Nephron (organoid): ENCODE measurements at regions not wholly inside any gene's neighbourhood (a gene's known extent, or its start where the extent isn't known, plus 50 kb on each side); places are given as distances from the start of the nearest gene placed in this dataset.
"Not testable (repeated sequence)": the region's sequence is repeated elsewhere in the genome, so short reads cannot be mapped to it uniquely, and the experiment has no call there.

ENCODE experiments used
- H3K27ac Mint-ChIP-seq, 3 experiments: 2 replicates each; pipeline ENCODE4 v1.8.0; 2020; ENCODE audit warnings: mixed read lengths in 3 of 3, mild to moderate bottlenecking in 2 of 3, moderate library complexity in 1 of 3
- H3K27me3 Mint-ChIP-seq: 2 replicates; pipeline ENCODE4 v1.8.0; 2021; ENCODE audit warnings: low read depth, mild to moderate bottlenecking, moderate library complexity, mixed read lengths
- H3K36me3 Mint-ChIP-seq: 2 replicates; pipeline ENCODE4 v1.8.0; 2020; ENCODE audit warnings: low read depth, mixed read lengths
- H3K4me1 Mint-ChIP-seq: 2 replicates; pipeline ENCODE4 v1.8.0; 2020; ENCODE audit warnings: mixed read lengths
- H3K4me3 Mint-ChIP-seq, 3 experiments: 2 replicates each; pipeline ENCODE4 v1.8.0; 2020; ENCODE audit warnings: mild to moderate bottlenecking in 3 of 3, mixed read lengths in 3 of 3, moderate library complexity in 2 of 3
- H3K9me3 Mint-ChIP-seq: 2 replicates; pipeline ENCODE4 v1.8.0; 2020; ENCODE audit warnings: mixed read lengths
- CTCF ChIP-seq, 3 experiments: fragments of 200-600 bp; sonication (generic); IDR thresholded peaks; one replicate each; pipeline ENCODE4 v1.5.0; 2021; ENCODE audit warnings: antibody characterized with exemption in 3 of 3; ENCODE audit not compliant: unreplicated experiment in 3 of 3

DNA sequence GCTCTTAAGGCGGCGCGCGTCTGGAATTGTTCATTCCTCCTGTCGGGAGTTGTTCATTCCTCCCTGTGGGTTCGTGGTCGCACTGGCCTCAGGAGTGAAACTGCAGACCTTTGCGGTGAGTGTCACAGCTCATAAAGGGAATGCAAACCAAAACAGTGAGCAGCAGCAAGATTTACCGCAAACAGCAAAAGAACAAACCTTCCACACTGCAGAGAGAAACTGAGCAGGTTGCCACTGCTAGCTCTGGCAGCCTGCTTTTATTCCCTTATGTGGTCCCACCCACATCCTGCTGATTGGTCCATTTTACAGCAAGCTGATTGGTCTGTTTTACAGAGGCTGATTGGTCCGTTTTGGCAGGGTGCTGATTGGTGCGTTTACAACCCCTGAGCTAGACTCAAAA lies 1365.3 kb upstream of the WWC1 start:
- H3K4me1 Mint-ChIP-seq = no peaks in the 10 kb centered on the region
- H3K4me3 Mint-ChIP-seq = no peak overlapping the region

DNA sequence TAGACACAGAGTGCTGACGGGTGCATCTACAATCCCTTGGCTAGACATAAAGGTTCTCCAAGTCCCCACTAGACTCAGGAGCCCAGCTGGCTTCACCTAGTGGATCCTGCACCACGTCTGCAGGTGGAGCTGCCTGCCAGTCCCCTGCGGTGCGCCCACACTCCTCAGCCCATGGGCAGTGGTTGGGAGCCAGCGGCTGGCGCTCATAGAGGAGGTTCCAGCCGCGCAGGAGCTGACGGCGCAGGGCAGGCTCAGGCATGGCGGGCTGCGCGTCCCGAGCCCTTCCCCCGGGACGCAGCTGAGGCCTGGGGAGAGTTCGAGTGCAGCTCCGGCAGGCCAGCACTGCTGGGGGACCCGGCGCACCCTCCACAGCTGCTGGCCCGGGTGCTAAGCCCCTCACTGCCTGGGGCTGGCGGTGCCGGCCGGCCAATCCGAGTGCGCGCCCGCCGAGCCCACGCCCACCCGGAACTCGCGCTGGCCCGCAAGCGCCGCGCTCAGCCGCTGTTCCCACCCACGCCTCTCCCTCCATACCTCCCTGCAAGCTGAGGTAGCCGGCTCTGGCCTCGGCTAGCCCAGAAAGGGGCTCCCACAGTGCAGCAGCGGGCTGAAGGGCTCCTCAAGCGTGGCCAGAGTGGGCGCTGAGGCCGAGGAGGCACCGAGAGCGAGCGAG lies 1364.5 kb upstream of the WWC1 start:
- not testable (repeated sequence) for H3K4me1 Mint-ChIP-seq, H3K27ac Mint-ChIP-seq, H3K27me3 Mint-ChIP-seq, H3K4me3 Mint-ChIP-seq, H3K36me3 Mint-ChIP-seq
- peaks cover 13% of the 10 kb centered on the region for H3K9me3 Mint-ChIP-seq

More for the DNA sequence above, 1365.3 kb upstream of the WWC1 start:
- H3K27ac Mint-ChIP-seq = no peak overlapping the region
- no peak for TF ChIP-seq CTCF (IDR thresholded peaks at IDR 0.05; ENCODE audit: unreplicated experiment in 3 of 3)
- H3K9me3 Mint-ChIP-seq = peaks cover 13% of the 10 kb centered on the region
- H3K36me3 Mint-ChIP-seq = no peaks in the 10 kb centered on the region
- no peaks in the 10 kb centered on the region for H3K27me3 Mint-ChIP-seq

GRCh38 chr5:166936351-166936750 lies 1355.1 kb upstream of the WWC1 start:
- Mint-ChIP-seq H3K27ac (no peak overlapping the region), H3K27me3 (no peaks in the 10 kb centered on the region), H3K4me3 (no peak overlapping the region), H3K36me3 (no peaks in the 10 kb centered on the region), H3K9me3 (no peaks in the 10 kb centered on the region), H3K4me1 (no peaks in the 10 kb centered on the region)
- TF ChIP-seq CTCF (IDR thresholded peaks at IDR 0.05; ENCODE audit: unreplicated experiment in 3 of 3) = no peak

GRCh38 chr5:166938071-166938470 lies 1353.4 kb upstream of the WWC1 start:
- peaks cover 3% of the 10 kb centered on the region for H3K36me3 Mint-ChIP-seq
- no peak overlapping the region for H3K4me3 Mint-ChIP-seq
- TF ChIP-seq CTCF (IDR thresholded peaks at IDR 0.05; ENCODE audit: unreplicated experiment in 3 of 3) = no peak
- H3K9me3 Mint-ChIP-seq = peaks cover 6% of the 10 kb centered on the region
- H3K27me3 Mint-ChIP-seq = no peaks in the 10 kb centered on the region
- no peak overlapping the region for H3K27ac Mint-ChIP-seq
- no peaks in the 10 kb centered on the region for H3K4me1 Mint-ChIP-seq

DNA sequence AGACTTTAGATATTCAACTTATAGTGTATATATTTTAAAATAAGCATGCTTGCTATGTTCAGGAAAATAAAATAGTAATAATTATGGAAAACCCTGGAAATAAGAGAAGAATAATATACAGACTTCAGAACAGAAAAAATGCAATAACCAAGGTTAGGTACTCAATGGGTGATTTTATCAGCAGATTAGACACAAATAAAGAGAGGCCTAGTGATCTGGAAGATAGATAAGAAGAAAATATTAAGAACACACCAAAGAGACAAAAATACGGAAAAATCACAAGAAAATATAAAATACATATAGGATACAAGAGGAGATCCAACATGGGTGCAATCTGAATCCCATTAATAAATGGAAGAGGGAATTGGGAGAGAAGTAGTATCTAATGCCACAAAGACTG lies 1348.5 kb upstream of the WWC1 start:
- H3K36me3 Mint-ChIP-seq = peaks cover 6% of the 10 kb centered on the region
- no peak overlapping the region for H3K4me3 Mint-ChIP-seq
- no peaks in the 10 kb centered on the region for H3K4me1 Mint-ChIP-seq
- H3K27me3 Mint-ChIP-seq = no peaks in the 10 kb centered on the region
- peaks cover 9% of the 10 kb centered on the region for H3K9me3 Mint-ChIP-seq
- H3K27ac Mint-ChIP-seq = no peak overlapping the region
- no peak for TF ChIP-seq CTCF (IDR thresholded peaks at IDR 0.05; ENCODE audit: unreplicated experiment in 3 of 3)

- H3K36me3 Mint-ChIP-seq = peaks cover 6% of the 10 kb centered on the region
- H3K27ac Mint-ChIP-seq = no peak overlapping the region
- no peak for TF ChIP-seq CTCF (IDR thresholded peaks at IDR 0.05; ENCODE audit: unreplicated experiment in 3 of 3)
- H3K4me3 Mint-ChIP-seq = no peak overlapping the region
- H3K9me3 Mint-ChIP-seq = peaks cover 9% of the 10 kb centered on the region
- H3K27me3 Mint-ChIP-seq = no peaks in the 10 kb centered on the region
- no peaks in the 10 kb centered on the region for H3K4me1 Mint-ChIP-seq
These were observed 1344.4 kb upstream of the WWC1 start for GRCh38 chr5:166947045-166947444.
